ENCODE measurements at regions not wholly inside any gene's neighbourhood (a gene's known extent, or its start where the extent isn't known, plus 50 kb on each side); places are given as distances from the start of the nearest gene placed in this dataset.
"Not testable (repeated sequence)": the region's sequence is repeated elsewhere in the genome, so short reads cannot be mapped to it uniquely, and the experiment has no call there.

GRCh38 chr1:207196135-207196534 lies 92.1 kb downstream of the C4BPA start:
- DNase-seq (ENCODE audit: low spot score): not testable (repeated sequence)

GRCh38 chr1:207201534-207201933 lies 97.5 kb downstream of the C4BPA start:
- not testable (repeated sequence) for DNase-seq (ENCODE audit: low spot score)

- DNase-seq (ENCODE audit: low spot score): no peak
These were observed 98.4 kb downstream of the C4BPA start for GRCh38 chr1:207202480-207202879.

- DNase-seq (ENCODE audit: low spot score): no peak
These were observed 99.5 kb downstream of the C4BPA start for GRCh38 chr1:207203541-207203940.

GRCh38 chr1:207205614-207206061 lies 101.6 kb downstream of the C4BPA start:
- DNase-seq (ENCODE audit: low spot score): no peak

GRCh38 chr1:207208691-207209090 lies 104.7 kb downstream of the C4BPA start:
- not testable (repeated sequence) for DNase-seq (ENCODE audit: low spot score)

- no peak for DNase-seq (ENCODE audit: low spot score)
These were observed 107.0 kb upstream of the CD55 start for GRCh38 chr1:207214453-207214852.

- DNase-seq (ENCODE audit: low spot score): no peak
These were observed 103.5 kb upstream of the CD55 start for GRCh38 chr1:207217778-207218511.

- no peak for DNase-seq (ENCODE audit: low spot score)
These were observed 102.7 kb upstream of the CD55 start for GRCh38 chr1:207218512-207219362.

GRCh38 chr1:207219979-207220889 lies 101.2 kb upstream of the CD55 start:
- no peak for DNase-seq (ENCODE audit: low spot score)

- DNase-seq (ENCODE audit: low spot score): no peak
These were observed 99.5 kb upstream of the CD55 start for GRCh38 chr1:207221934-207222351.

- no peak for DNase-seq (ENCODE audit: low spot score)
These were observed 98.3 kb upstream of the CD55 start for GRCh38 chr1:207223162-207223561.

- DNase-seq (ENCODE audit: low spot score): no peak
These were observed 96.8 kb upstream of the CD55 start for GRCh38 chr1:207224666-207225065.

- DNase-seq (ENCODE audit: low spot score): no peak
These were observed 94.3 kb upstream of the CD55 start for GRCh38 chr1:207227131-207227630.

- no peak for DNase-seq (ENCODE audit: low spot score)
These were observed 92.5 kb upstream of the CD55 start for GRCh38 chr1:207228987-207229386.

GRCh38 chr1:207230441-207230840 lies 91.0 kb upstream of the CD55 start:
- no peak for DNase-seq (ENCODE audit: low spot score)

- no peak for DNase-seq (ENCODE audit: low spot score)
These were observed 86.8 kb upstream of the CD55 start for GRCh38 chr1:207234690-207235089.

GRCh38 chr1:207239874-207240273 lies 81.6 kb upstream of the CD55 start:
- DNase-seq (ENCODE audit: low spot score): no peak

- DNase-seq (ENCODE audit: low spot score): peak; percentile 26
These were observed 81.0 kb upstream of the CD55 start for GRCh38 chr1:207240325-207241101.

- DNase-seq (ENCODE audit: low spot score): peak; percentile 11
These were observed 80.1 kb upstream of the CD55 start for GRCh38 chr1:207241164-207241934.
